ENCODE measurements at regions not wholly inside any gene's neighbourhood (a gene's known extent, or its start where the extent isn't known, plus 50 kb on each side); places are given as distances from the start of the nearest gene placed in this dataset.

DNA sequence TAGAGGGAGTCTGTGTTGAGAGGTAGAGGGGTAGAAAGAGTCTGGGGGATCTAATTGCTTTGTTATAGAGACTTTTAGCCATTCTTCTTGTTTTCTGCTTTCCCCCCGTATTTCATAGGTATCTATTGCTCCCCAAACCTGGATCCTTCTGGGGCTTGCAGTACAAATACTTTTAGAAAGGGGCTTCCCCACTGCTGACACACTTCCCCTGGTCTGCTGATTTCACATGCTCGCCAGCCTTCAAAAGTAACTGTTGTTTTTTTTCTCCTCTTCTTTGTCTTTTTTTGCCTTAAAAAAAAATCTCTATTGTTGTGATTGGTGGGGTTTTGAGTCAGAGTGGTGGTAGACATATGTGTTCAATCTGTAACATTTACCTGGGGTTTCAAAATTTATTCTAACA is 300.6 kb upstream of the AZI2 start:
- DNase-seq, result no peak

DNA sequence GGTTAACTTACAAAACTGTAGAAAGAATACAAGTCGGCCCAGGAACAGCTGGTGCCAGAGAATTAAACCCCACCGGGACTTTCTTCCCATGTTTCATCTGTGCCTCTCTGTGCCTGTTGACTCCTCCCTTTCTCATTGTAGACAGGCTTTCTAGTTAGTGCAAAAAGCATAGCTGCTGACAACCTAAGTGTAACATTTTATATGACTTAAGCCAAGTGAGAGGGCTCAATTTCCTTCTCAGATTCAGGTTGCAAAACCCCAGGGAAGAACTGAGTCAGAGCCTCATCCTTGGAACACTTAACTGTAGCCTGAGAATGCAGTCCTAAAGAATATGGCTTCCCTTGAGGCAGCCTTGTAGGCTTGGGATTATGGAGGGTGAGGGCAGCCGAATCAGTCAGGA is 302.5 kb upstream of the AZI2 start:
- DNase-seq, result no peak

- DNase-seq, result no peak
Observed at GRCh38 chr3:28664123-28664522, 315.5 kb upstream of the AZI2 start.

GRCh38 chr3:28667646-28668621 is 319.3 kb upstream of the AZI2 start:
- DNase-seq, result no peak

DNA sequence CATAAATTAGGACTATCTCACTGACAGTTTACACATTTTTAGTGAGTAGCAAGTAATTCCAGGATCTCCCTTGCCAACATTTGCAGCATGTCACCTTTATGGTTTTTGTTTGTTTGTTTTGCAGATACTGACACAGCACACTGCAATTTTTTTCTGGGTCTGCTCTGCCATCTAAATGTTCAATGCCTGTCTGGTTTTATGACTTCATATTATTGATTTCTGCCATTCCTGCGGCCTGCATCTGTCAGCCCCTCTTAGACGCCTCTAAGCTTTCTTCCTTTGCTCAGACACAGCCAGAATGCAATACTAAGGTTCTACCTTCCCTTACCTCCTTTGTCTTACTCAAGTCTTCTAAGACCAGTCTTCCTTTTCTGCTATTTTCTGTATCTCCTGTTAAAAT is 321.2 kb upstream of the AZI2 start:
- DNase-seq, result no peak

GRCh38 chr3:28672406-28672805 is 323.8 kb upstream of the AZI2 start:
- no peak for DNase-seq

- no peak for DNase-seq
Observed at GRCh38 chr3:28673446-28673845, 324.8 kb upstream of the AZI2 start.

DNA sequence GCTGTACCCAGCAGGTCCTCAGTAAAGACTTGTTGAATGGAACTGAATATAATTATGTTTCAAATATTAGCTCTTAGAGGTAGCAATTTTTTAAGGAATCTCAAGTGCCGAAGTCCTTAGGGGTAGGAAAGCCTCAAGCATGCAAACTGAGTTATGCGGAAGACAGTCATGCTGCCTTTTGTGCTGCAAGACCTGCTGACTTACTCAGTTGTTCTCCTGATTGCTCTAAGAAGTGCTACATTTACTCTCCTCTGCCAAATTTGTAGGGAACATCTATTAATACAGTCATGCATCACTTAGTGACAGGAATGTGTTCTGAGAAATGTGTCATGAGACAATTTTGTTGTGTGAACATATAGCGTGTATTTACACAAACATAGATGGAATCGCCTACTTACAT is 325.6 kb upstream of the AZI2 start:
- no peak for DNase-seq

- DNase-seq, result no peak
Observed at GRCh38 chr3:28677581-28677980, 329.0 kb upstream of the AZI2 start.

GRCh38 chr3:28678086-28678485 is 329.5 kb upstream of the AZI2 start:
- no peak for DNase-seq

- DNase-seq, result no peak
Observed at GRCh38 chr3:28680050-28680449, 331.4 kb upstream of the AZI2 start.

GRCh38 chr3:28682121-28682520 is 333.5 kb upstream of the AZI2 start:
- no peak for DNase-seq

DNA sequence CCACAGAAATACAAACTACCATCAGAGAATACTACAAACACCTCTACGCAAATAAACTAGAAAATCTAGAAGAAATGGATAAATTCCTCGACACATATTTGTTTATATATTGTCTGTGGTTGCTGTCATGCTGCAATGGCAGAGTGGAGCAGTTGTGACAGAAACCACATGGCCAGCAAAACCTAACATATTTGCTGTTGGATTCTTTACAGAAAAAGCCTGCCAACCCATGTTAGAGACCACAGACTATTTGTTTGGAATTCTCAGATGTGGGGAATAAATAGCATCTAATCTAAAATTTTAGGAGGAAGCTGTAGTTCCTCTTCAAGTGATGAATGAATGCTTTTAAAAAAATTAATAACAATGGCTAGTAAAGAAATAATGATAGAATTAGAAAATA is 341.6 kb upstream of the AZI2 start:
- DNase-seq, result no peak

DNA sequence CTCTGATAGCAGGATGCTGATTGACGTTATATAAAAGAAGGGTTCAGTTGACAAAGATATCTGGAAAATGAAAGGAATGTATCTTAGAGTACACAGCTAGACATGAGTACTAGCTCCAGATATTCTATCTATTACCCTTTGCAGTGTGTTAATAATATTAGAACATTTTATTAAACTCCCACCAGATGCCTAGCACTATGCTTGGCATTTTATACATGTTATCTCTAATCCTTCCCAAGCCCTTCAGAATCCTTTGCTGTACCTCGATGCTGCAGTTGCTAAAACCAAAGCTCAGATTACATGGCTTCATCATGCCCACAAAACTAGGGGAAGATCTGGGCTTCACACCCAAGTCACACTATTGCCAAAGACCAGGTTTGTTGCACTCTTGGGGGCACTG is 350.1 kb upstream of the AZI2 start:
- no peak for DNase-seq

DNA sequence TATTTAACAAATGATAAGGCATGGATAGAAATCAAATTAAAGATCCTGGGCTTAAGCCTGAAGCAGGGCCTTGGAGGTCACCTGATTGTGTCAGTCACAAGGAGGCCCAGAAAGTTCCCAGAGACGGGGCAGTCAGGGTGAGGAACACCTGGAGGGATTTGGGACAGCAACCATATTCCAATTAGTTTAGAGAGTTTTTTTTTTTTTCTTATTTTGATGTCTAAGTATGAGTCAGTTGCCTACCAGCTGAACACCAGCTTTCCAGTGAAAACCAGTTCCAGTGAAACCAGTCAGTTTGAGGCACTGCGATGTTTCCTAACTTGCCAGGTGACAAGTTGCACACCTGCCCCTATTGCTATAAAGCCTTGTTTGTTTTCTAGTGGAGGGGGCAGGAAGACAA is 350.7 kb upstream of the AZI2 start:
- no peak for DNase-seq

- no peak for DNase-seq
Observed at GRCh38 chr3:28700728-28701127, 352.1 kb upstream of the AZI2 start.

GRCh38 chr3:28703843-28704242 is 355.2 kb upstream of the AZI2 start:
- DNase-seq, result no peak

DNA sequence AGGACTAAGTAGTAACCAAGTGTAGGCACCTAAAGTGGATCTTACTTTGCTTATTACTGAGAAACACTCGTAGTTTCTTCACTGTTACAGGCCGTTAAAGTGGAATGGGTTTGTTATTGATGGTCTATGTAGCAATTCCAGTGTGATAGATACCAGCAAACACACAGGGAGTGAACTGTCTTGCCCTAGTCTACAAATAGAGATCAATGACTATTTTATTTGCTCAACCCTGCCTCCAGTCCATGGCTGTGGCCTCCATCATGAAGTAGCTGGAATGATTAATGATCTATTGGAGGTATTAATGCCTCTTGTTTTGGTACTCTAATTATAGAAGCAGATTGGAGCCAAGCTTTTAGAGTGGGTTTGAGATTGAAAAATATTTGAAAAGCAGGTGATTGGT is 362.7 kb upstream of the AZI2 start:
- DNase-seq, result no peak

- DNase-seq, result no peak
Observed at GRCh38 chr3:28716939-28717338, 368.3 kb upstream of the AZI2 start.

- no peak for DNase-seq
Observed at GRCh38 chr3:28718074-28718849, 369.6 kb upstream of the AZI2 start.

DNA sequence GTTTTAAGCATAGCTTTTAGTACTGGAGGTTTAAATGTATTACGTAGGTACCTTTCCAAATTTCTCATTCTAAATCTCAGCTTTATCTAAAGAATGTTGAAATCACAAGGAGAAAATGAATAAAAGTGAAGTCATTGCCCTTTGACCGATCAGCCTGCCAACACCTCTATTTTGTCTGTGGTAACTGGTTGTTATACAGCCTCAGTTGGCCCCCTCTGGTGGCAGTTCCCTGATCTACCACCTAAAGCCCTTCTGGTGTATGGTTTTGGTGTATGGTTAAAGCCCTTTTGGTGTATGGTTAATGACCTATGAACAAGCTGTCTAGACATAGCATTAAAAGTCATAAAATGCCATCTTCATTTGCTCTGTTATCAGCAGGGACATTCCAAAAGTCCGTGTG is 378.2 kb upstream of the AZI2 start:
- no peak for DNase-seq

GRCh38 chr3:28727307-28727706 is 378.7 kb upstream of the AZI2 start:
- no peak for DNase-seq

- DNase-seq, result no peak
Observed at GRCh38 chr3:28738425-28738824, 389.8 kb upstream of the AZI2 start.

DNA sequence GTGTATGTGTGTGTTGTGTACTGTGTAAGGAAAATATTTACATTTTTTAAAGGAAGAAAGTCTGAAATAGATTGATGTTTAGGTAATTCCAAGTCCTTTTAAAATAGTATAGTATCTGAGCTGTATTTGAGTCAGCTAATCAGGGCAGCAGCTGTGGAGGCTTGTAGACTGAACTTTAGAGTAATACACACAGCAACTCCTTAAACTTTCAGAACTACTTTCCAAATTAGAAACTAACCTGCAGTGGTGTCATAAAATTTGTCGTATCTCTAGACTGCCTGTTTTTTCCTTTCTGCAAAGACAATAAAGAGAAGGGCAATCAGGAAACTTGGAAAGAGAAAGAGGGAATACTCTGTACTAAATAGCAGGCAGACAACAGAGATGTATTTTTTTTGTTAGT is 391.0 kb upstream of the AZI2 start:
- no peak for DNase-seq

Measured in GF-D8 (cell line).